Sigmoid colon (tissue), 6 donors: ENCODE measurements at regions not wholly inside any gene's neighbourhood (a gene's known extent, or its start where the extent isn't known, plus 50 kb on each side); places are given as distances from the start of the nearest gene placed in this dataset.

Experiments
- DNase-seq: peaks from one replicate; pipeline ENCODE4 v3.0.0-alpha.2; 2019
- H3K27ac ChIP-seq, 4 donors: fragments of 200-600 bp; sonication (generic); one replicate each; pipeline ENCODE4 v1.5.1; 2016 to 2019; ENCODE audit warnings: mild to moderate bottlenecking in 1 of 4
- H3K27me3 ChIP-seq, 3 donors: fragments of 200-600 bp; sonication (generic); one replicate each; pipeline ENCODE4 v1.5.1; 2019; ENCODE audit warnings: mild to moderate bottlenecking in 1 of 3
- H3K36me3 ChIP-seq, 4 donors: fragments of 200-600 bp; sonication (generic); one replicate each; pipeline ENCODE4 v1.5.1; 2016 to 2019
- H3K4me1 ChIP-seq, 4 donors: fragments of 200-600 bp; sonication (generic); one replicate each; pipeline ENCODE4 v1.5.1; 2017 to 2019
- H3K4me3 ChIP-seq, 4 donors: fragments of 200-600 bp; sonication (generic); one replicate each; pipeline ENCODE4 v1.5.1; 2017 to 2019; ENCODE audit warnings: mild to moderate bottlenecking in 2 of 4, moderate library complexity in 1 of 4
- H3K9me3 ChIP-seq, 4 donors: fragments of 200-600 bp in 3 of 4; sonication (generic) in 3 of 4; one replicate each; pipeline versions ENCODE4 v1.5.1 to v1.6.1; 2013 to 2019
- EP300 ChIP-seq, 4 donors: sonication (generic); formaldehyde crosslinking; IDR thresholded peaks; one replicate each; pipeline ENCODE4 v1.6.1; 2017; ENCODE audit warnings: antibody characterized with exemption in 4 of 4
- POLR2A ChIP-seq, 2 donors: fragments of 450-650 bp; IDR thresholded peaks; one replicate each; pipeline ENCODE4 v1.6.1; 2016; ENCODE audit warnings: antibody characterized with exemption in 2 of 2, mild to moderate bottlenecking in 2 of 2, moderate library complexity in 2 of 2
- POLR2AphosphoS5 ChIP-seq, 4 donors: sonication (generic); formaldehyde crosslinking; IDR thresholded peaks; one replicate each; pipeline ENCODE4 v1.6.1; 2017; ENCODE audit warnings: antibody characterized with exemption in 4 of 4
- WGBS, 2 donors: extraction: QIAGEN DNeasy Blood & Tissue Kit; methylation state at CpG; one replicate each; pipeline ENCODE4 v1.1.7; 2013; 5-methylcytosine and 5-hydroxymethylcytosine counted together
- intact Hi-C: fragments of 100-400 bp; cut with DNase I; formaldehyde crosslinking; loops from one replicate; pipeline ENCODE4 v1.15.1; 2023
- TF ChIP-seq, protein P1 (sequence below), 4 experiments: fragments of 450-650 bp in 3 of 4; fragments of 200-600 bp in 1 of 4; IDR thresholded peaks; one replicate each; pipeline ENCODE4 v1.5.1; 2016 to 2019; ENCODE audit warnings: antibody characterized with exemption in 4 of 4, mild to moderate bottlenecking in 3 of 4, moderate library complexity in 2 of 4
- donor health status: healthy with polysubstance abuse.
- donor health status: healthy.

DNA sequence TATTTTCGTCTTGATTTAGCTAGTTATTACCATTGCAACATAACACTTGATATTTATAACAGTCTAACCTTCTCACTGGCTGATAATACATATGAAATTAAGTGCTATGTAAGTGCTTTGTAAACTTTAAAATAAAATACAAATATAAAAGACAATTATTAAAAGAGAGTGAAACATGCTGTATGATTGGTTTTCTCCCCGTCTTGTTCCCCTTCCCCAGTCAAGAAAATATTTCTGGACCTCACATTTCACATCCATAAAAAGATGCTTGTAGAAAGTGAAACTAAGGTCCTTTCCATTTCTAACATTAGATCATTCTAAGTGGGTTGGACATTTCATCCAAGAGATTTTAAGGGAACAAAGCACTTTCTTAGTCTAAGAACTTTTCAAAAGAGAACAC lies 310.2 kb upstream of the LRATD1 start:
- WGBS, 2 donors: 65 to 69% methylated on average over 2 of the region's 2 CpGs
- H3K36me3 ChIP-seq: no peaks in the 10 kb centered on the region
- no peak overlapping the region for H3K4me3 ChIP-seq
- H3K27me3 ChIP-seq: no peaks in the 10 kb centered on the region
- intact Hi-C loops: no loop called here
- no peaks in the 10 kb centered on the region for H3K4me1 ChIP-seq
- no peak for DNase-seq
- no peaks in the 10 kb centered on the region for H3K9me3 ChIP-seq
- H3K27ac ChIP-seq: no peak overlapping the region
- no peak for TF ChIP-seq EP300 (IDR thresholded peaks at IDR 0.05)
- TF ChIP-seq POLR2AphosphoS5 (IDR thresholded peaks at IDR 0.05): no peak
- no peak for TF ChIP-seq POLR2A (IDR thresholded peaks at IDR 0.05)
- TF ChIP-seq, protein P1, sequence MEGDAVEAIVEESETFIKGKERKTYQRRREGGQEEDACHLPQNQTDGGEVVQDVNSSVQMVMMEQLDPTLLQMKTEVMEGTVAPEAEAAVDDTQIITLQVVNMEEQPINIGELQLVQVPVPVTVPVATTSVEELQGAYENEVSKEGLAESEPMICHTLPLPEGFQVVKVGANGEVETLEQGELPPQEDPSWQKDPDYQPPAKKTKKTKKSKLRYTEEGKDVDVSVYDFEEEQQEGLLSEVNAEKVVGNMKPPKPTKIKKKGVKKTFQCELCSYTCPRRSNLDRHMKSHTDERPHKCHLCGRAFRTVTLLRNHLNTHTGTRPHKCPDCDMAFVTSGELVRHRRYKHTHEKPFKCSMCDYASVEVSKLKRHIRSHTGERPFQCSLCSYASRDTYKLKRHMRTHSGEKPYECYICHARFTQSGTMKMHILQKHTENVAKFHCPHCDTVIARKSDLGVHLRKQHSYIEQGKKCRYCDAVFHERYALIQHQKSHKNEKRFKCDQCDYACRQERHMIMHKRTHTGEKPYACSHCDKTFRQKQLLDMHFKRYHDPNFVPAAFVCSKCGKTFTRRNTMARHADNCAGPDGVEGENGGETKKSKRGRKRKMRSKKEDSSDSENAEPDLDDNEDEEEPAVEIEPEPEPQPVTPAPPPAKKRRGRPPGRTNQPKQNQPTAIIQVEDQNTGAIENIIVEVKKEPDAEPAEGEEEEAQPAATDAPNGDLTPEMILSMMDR (IDR thresholded peaks at IDR 0.05): no peak

DNA sequence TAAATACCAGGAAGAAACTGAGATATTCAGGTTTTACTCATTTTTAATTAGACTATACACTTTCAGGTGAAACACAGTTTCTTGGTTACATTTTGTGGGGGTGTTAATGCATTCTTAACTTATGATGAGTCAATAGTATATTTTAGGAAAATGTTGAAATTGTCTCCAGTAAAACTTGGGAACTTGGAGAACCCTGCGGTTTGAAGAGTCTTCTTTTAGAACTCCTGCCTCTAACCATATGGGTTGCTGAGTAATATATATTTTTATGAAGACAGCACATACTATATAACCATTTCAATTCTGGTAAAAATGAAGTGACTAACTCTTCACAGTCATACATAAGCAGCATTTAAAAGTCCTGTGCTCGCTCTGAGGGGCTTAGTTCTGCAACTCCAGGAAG lies 308.2 kb upstream of the LRATD1 start:
- TF ChIP-seq, protein P1 (IDR thresholded peaks at IDR 0.05): no peak
- TF ChIP-seq POLR2A (IDR thresholded peaks at IDR 0.05): no peak
- TF ChIP-seq EP300 (IDR thresholded peaks at IDR 0.05): no peak
- TF ChIP-seq POLR2AphosphoS5 (IDR thresholded peaks at IDR 0.05): no peak
- Histone ChIP-seq H3K4me1 (no peaks in the 10 kb centered on the region), H3K4me3 (no peak overlapping the region), H3K27ac (no peak overlapping the region), H3K27me3 (no peaks in the 10 kb centered on the region), H3K9me3 (no peaks in the 10 kb centered on the region), H3K36me3 (no peaks in the 10 kb centered on the region)
- intact Hi-C loops: no loop called here
- no peak for DNase-seq
- 83 to 86% methylated on average over 2 of the region's 2 CpGs for WGBS, 2 donors

DNA sequence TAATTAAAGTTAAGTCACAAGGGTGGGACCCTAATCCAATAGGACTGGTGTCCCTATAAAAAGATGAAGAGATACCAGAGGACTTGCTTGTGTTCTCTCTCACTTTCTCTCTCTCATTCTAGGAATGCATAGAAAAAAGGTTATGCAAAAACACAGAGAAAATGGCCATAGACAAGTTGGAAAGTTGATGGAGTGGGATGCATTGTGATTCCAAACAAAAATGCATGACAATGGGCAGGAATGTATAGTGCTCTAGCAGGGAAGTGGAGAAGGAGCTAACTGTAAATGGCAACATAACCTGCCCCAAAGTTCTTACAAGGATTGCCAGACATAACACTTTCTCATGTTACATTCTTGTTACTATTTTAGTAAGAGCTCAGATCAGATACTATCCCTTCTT lies 301.6 kb upstream of the LRATD1 start:
- Histone ChIP-seq H3K27me3 (no peaks in the 10 kb centered on the region), H3K36me3 (no peaks in the 10 kb centered on the region), H3K4me1 (no peaks in the 10 kb centered on the region), H3K27ac (no peak overlapping the region), H3K4me3 (no peak overlapping the region), H3K9me3 (no peaks in the 10 kb centered on the region)
- TF ChIP-seq POLR2AphosphoS5 (IDR thresholded peaks at IDR 0.05): no peak
- TF ChIP-seq EP300 (IDR thresholded peaks at IDR 0.05): no peak
- TF ChIP-seq, protein P1 (IDR thresholded peaks at IDR 0.05): no peak
- no peak for TF ChIP-seq POLR2A (IDR thresholded peaks at IDR 0.05)
- intact Hi-C loops: no loop called here
- DNase-seq: no peak

- H3K4me1 ChIP-seq: no peaks in the 10 kb centered on the region
- H3K27me3 ChIP-seq: no peaks in the 10 kb centered on the region
- TF ChIP-seq, protein P1 (IDR thresholded peaks at IDR 0.05): no peak
- TF ChIP-seq POLR2A (IDR thresholded peaks at IDR 0.05): no peak
- no peak overlapping the region for H3K27ac ChIP-seq
- H3K36me3 ChIP-seq: no peaks in the 10 kb centered on the region
- H3K4me3 ChIP-seq: no peak overlapping the region
- H3K9me3 ChIP-seq: no peaks in the 10 kb centered on the region
- DNase-seq: no peak
- 82 to 85% methylated on average over 2 of the region's 2 CpGs for WGBS, 2 donors
- intact Hi-C loops: no loop called here
Observed at GRCh38 chr2:14336759-14337382, 295.6 kb upstream of the LRATD1 start.

GRCh38 chr2:14340703-14341102 lies 291.8 kb upstream of the LRATD1 start:
- Histone ChIP-seq H3K27ac (no peak overlapping the region), H3K4me1 (no peaks in the 10 kb centered on the region), H3K4me3 (no peak overlapping the region), H3K27me3 (no peaks in the 10 kb centered on the region), H3K9me3 (no peaks in the 10 kb centered on the region), H3K36me3 (no peaks in the 10 kb centered on the region)
- DNase-seq: no peak
- intact Hi-C loops: no loop called here
- TF ChIP-seq EP300 (IDR thresholded peaks at IDR 0.05) (no peak), POLR2AphosphoS5 (IDR thresholded peaks at IDR 0.05) (no peak), POLR2A (IDR thresholded peaks at IDR 0.05) (no peak)
- TF ChIP-seq, protein P1 (IDR thresholded peaks at IDR 0.05): no peak
- WGBS, 2 donors: 84 to 87% methylated on average over 3 of the region's 3 CpGs
